PC-9 (cell line): ENCODE measurements at regions not wholly inside any gene's neighbourhood (a gene's known extent, or its start where the extent isn't known, plus 50 kb on each side); places are given as distances from the start of the nearest gene placed in this dataset.
"Not testable (repeated sequence)": the region's sequence is repeated elsewhere in the genome, so short reads cannot be mapped to it uniquely, and the experiment has no call there.

Experiments used
- BruUV-seq: library from RNA; stranded (reverse); fragments of 400-500 nt; replicated peaks from 2 replicates; lab custom pipeline; 2021; lab: Mats Ljungman, UMichigan
- CTCF ChIA-PET: fragments of 300-600 bp; sonication (Branson Sonifier 250); formaldehyde crosslinking; loops from one replicate; lab custom pipeline; 2022; ENCODE audit warnings: antibody characterized with exemption; lab: Charles Lee
- POLR2A ChIA-PET: fragments of 300-600 bp; sonication (Branson Sonifier 250); formaldehyde crosslinking; loops from one replicate; lab custom pipeline; 2022; ENCODE audit warnings: antibody characterized with exemption; ENCODE audit not compliant: unreplicated experiment; lab: Charles Lee
- DNase-seq, 2 experiments: peaks; one replicate each; pipeline versions ENCODE4 v3.0.0 to v3.0.0-alpha.2; 2015 to 2022; ENCODE audit warnings: mixed read lengths in 1 of 2
- H2AFZ ChIP-seq: fragments of 200-600 bp; sonication (generic); 2 replicates; pipeline ENCODE4 v1.8.1; 2017; ENCODE audit warnings: antibody characterized with exemption
- H3F3A ChIP-seq: fragments of 200-600 bp; sonication (generic); 2 replicates; pipeline ENCODE4 v1.8.1; 2017; ENCODE audit warnings: antibody characterized with exemption, mild to moderate bottlenecking, low read depth; ENCODE audit not compliant: insufficient read depth
- H3K27ac ChIP-seq: fragments of 200-600 bp; sonication (generic); 2 replicates; pipeline ENCODE4 v1.6.1; 2016; ENCODE audit warnings: mixed run types
- H3K27me3 ChIP-seq: fragments of 200-600 bp; sonication (generic); 2 replicates; pipeline ENCODE4 v1.6.1; 2016; ENCODE audit warnings: low read depth, mixed run types; ENCODE audit not compliant: insufficient read depth
- H3K36me3 ChIP-seq: fragments of 200-600 bp; sonication (generic); 2 replicates; pipeline ENCODE4 v1.6.1; 2016; ENCODE audit warnings: low read depth, mixed run types
- H3K4me1 ChIP-seq: fragments of 200-600 bp; sonication (generic); replicated peaks from 2 replicates; pipeline ENCODE4 v1.6.1; 2016; ENCODE audit warnings: mixed run types; ENCODE audit not compliant: insufficient read depth
- H3K4me2 ChIP-seq: fragments of 200-600 bp; sonication (generic); 2 replicates; pipeline ENCODE4 v1.6.1; 2017; ENCODE audit warnings: mixed run types
- H3K4me3 ChIP-seq: fragments of 200-600 bp; sonication (generic); 2 replicates; pipeline ENCODE4 v1.6.1; 2016; ENCODE audit warnings: mixed run types
- H3K79me2 ChIP-seq: fragments of 200-600 bp; sonication (generic); 2 replicates; pipeline ENCODE4 v1.6.1; 2017; ENCODE audit warnings: low read depth, mixed run types
- H3K9me2 ChIP-seq: fragments of 200-600 bp; sonication (generic); 2 replicates; pipeline ENCODE4 v1.8.1; 2017; ENCODE audit warnings: mild to moderate bottlenecking; ENCODE audit not compliant: insufficient read depth
- H3K9me3 ChIP-seq: fragments of 200-600 bp; sonication (generic); 2 replicates; pipeline ENCODE4 v1.8.1; 2016; ENCODE audit warnings: low read depth; ENCODE audit not compliant: insufficient read depth
- H4K20me1 ChIP-seq: fragments of 200-600 bp; sonication (generic); 2 replicates; pipeline ENCODE4 v1.8.1; 2017; ENCODE audit not compliant: insufficient read depth
- EZH2 ChIP-seq: fragments of 200-600 bp; sonication (generic); IDR thresholded peaks from 2 replicates; pipeline ENCODE4 v1.8.0; 2017; ENCODE audit warnings: antibody characterized with exemption, low read depth
- intact Hi-C: fragments of 100-400 bp; cut with micrococcal nuclease; formaldehyde crosslinking; loops from one replicate; pipeline ENCODE4 v1.10.0; 2022; ENCODE audit not compliant: unreplicated experiment
- TF ChIP-seq, protein P1 (sequence below): fragments of 200-600 bp; sonication (generic); conservative IDR thresholded peaks from 2 replicates; pipeline ENCODE4 v1.6.1; 2017; ENCODE audit warnings: mixed run types, antibody characterized with exemption, mild to moderate bottlenecking, moderate library complexity

DNA sequence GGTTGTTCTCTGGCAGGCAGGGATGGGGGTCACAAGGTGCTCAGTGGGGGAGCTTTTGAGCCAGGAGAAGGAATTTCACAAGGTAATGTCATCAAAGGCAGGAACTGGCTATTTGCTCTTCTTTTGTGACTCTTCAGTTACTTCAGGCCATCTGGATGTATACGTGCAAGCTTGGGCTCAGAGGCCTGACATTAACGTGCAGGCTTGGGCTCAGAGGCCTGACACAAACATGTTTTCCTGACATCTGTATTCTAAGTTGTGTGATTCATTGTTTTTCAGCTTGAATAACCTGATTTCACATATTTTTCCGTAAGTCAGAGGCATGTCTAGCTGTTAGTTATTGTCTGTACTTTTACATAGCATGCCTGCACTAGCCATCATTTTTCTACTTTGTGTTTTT lies 118.2 kb upstream of the FOLH1 start:
- H3K36me3 ChIP-seq, H3K9me2 ChIP-seq, H3K4me1 ChIP-seq, intact Hi-C loops, DNase-seq, H3K79me2 ChIP-seq, H2AFZ ChIP-seq, H3K27ac ChIP-seq, H3K27me3 ChIP-seq, H4K20me1 ChIP-seq, POLR2A ChIA-PET, H3K4me2 ChIP-seq, BruUV-seq, H3K9me3 ChIP-seq, H3F3A ChIP-seq, H3K4me3 ChIP-seq, CTCF ChIA-PET: not testable (repeated sequence)

DNA sequence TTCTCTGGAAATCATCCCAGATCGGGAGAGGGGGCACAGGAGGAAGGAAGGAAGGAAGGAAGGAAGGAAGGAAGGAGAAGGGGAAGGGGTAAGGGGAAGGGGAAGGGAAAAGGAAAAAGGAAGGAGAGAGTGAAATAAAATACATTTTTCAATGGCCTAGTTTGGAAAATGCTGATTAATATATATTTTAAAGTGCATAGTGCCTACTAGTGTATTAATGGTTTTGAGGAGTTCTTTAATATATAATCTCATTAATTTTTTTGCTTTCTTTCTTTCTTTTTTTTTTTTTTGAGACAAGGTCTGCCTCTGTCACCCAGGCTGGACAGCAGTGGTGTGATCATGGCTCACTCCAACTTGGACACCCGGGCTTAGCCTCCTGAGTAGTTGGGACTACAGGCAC lies 107.8 kb upstream of the FOLH1 start:
- Histone ChIP-seq H3K4me1 (no peaks in the 10 kb centered on the region), H3K27ac (no peak overlapping the region), H3K79me2 (no peaks in the 10 kb centered on the region), H3F3A (no peaks in the 10 kb centered on the region), H3K4me3 (no peak overlapping the region), H3K36me3 (no peaks in the 10 kb centered on the region), H3K27me3 (no peaks in the 10 kb centered on the region), H3K4me2 (no peak overlapping the region), H2AFZ (no peak overlapping the region), H3K9me2 (no peaks in the 10 kb centered on the region), H3K9me3 (no peaks in the 10 kb centered on the region), H4K20me1 (no peaks in the 10 kb centered on the region)
- ChIA-PET CTCF (no interaction called here), POLR2A (no interaction called here)
- no peak for TF ChIP-seq EZH2
- TF ChIP-seq, protein P1, sequence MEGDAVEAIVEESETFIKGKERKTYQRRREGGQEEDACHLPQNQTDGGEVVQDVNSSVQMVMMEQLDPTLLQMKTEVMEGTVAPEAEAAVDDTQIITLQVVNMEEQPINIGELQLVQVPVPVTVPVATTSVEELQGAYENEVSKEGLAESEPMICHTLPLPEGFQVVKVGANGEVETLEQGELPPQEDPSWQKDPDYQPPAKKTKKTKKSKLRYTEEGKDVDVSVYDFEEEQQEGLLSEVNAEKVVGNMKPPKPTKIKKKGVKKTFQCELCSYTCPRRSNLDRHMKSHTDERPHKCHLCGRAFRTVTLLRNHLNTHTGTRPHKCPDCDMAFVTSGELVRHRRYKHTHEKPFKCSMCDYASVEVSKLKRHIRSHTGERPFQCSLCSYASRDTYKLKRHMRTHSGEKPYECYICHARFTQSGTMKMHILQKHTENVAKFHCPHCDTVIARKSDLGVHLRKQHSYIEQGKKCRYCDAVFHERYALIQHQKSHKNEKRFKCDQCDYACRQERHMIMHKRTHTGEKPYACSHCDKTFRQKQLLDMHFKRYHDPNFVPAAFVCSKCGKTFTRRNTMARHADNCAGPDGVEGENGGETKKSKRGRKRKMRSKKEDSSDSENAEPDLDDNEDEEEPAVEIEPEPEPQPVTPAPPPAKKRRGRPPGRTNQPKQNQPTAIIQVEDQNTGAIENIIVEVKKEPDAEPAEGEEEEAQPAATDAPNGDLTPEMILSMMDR, result no peak
- intact Hi-C loops, result no loop called here
- no TSS peak for BruUV-seq
- DNase-seq, result no peak

GRCh38 chr11:49303080-49303479 lies 94.7 kb upstream of the FOLH1 start:
- Histone ChIP-seq H3K79me2 (no peaks in the 10 kb centered on the region), H3K9me3 (no peaks in the 10 kb centered on the region), H3K4me1 (no peaks in the 10 kb centered on the region), H3K9me2 (no peaks in the 10 kb centered on the region), H3F3A (no peaks in the 10 kb centered on the region), H3K4me3 (no peak overlapping the region), H3K27ac (no peak overlapping the region), H4K20me1 (no peaks in the 10 kb centered on the region), H3K4me2 (no peak overlapping the region), H2AFZ (no peak overlapping the region), H3K36me3 (no peaks in the 10 kb centered on the region), H3K27me3 (no peaks in the 10 kb centered on the region)
- no peak for TF ChIP-seq EZH2
- TF ChIP-seq, protein P1, result no peak
- ChIA-PET CTCF (no interaction called here), POLR2A (no interaction called here)
- intact Hi-C loops, result no loop called here
- no peak for DNase-seq
- BruUV-seq, result no TSS peak

GRCh38 chr11:49302360-49302759 lies 94.0 kb upstream of the FOLH1 start:
- Histone ChIP-seq H3K4me2 (no peak overlapping the region), H3K9me2 (no peaks in the 10 kb centered on the region), H3K27ac (no peak overlapping the region), H3K4me1 (no peaks in the 10 kb centered on the region), H3K4me3 (no peak overlapping the region), H3K27me3 (no peaks in the 10 kb centered on the region), H2AFZ (no peak overlapping the region), H3K9me3 (no peaks in the 10 kb centered on the region), H3K79me2 (no peaks in the 10 kb centered on the region), H3K36me3 (no peaks in the 10 kb centered on the region), H4K20me1 (no peaks in the 10 kb centered on the region), H3F3A (no peaks in the 10 kb centered on the region)
- POLR2A ChIA-PET, result no interaction called here
- DNase-seq, result no peak
- intact Hi-C loops, result no loop called here
- CTCF ChIA-PET, result no interaction called here
- BruUV-seq, result no TSS peak
- TF ChIP-seq, protein P1, result no peak
- TF ChIP-seq EZH2, result no peak

DNA sequence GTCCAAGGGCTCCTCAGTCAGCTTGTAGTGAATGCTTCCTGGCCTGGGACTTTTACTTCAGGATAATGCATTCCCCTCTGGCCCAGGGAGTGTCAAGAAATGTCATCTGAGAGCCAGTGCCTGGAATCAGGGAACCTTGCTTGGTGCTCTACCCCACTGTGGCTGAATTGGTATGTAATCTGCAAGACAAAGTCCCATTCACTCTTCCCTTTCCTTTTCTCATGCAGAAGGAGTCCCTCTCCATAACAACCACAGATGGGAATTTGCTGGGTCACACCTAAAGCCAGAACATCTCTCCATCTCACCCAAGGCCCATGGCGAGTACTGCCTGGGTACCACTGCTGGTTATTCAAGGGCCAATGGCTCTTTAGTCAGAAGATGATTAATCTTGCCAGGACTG lies 89.6 kb upstream of the FOLH1 start:
- H3F3A ChIP-seq, H3K9me2 ChIP-seq, H3K27ac ChIP-seq, H4K20me1 ChIP-seq, intact Hi-C loops, H3K36me3 ChIP-seq, BruUV-seq, POLR2A ChIA-PET, H2AFZ ChIP-seq, H3K4me1 ChIP-seq, H3K4me2 ChIP-seq, DNase-seq, CTCF ChIA-PET, H3K9me3 ChIP-seq, H3K27me3 ChIP-seq, H3K79me2 ChIP-seq, H3K4me3 ChIP-seq: not testable (repeated sequence)
